ENCODE measurements at regions not wholly inside any gene's neighbourhood (a gene's known extent, or its start where the extent isn't known, plus 50 kb on each side); places are given as distances from the start of the nearest gene placed in this dataset.
"Not testable (repeated sequence)": the region's sequence is repeated elsewhere in the genome, so short reads cannot be mapped to it uniquely, and the experiment has no call there.

GRCh38 chr20:50331469-50332363 is 141.1 kb downstream of the CEBPB start:
- peak; percentile 11 for DNase-seq (ENCODE audit: low read depth)
- TF ChIP-seq CTCF (IDR thresholded peaks at IDR 0.05; ENCODE audit: control insufficient read depth, extremely low read depth, insufficient read depth) = no peak
- no peak overlapping the region for H3K4me3 ChIP-seq (ENCODE audit: low read depth, low read length)

- no peak for TF ChIP-seq CTCF (IDR thresholded peaks at IDR 0.05; ENCODE audit: control insufficient read depth, extremely low read depth, insufficient read depth)
- H3K4me3 ChIP-seq (ENCODE audit: low read depth, low read length) = no peak overlapping the region
- no peak for DNase-seq (ENCODE audit: low read depth)
These were observed 141.9 kb downstream of the CEBPB start for GRCh38 chr20:50332491-50332980.

- H3K4me3 ChIP-seq (ENCODE audit: low read depth, low read length) = no peak overlapping the region
- no peak for TF ChIP-seq CTCF (IDR thresholded peaks at IDR 0.05; ENCODE audit: control insufficient read depth, extremely low read depth, insufficient read depth)
- DNase-seq (ENCODE audit: low read depth) = no peak
These were observed 142.6 kb downstream of the CEBPB start for GRCh38 chr20:50333131-50333670.

GRCh38 chr20:50333812-50334211 is 143.2 kb downstream of the CEBPB start:
- no peak overlapping the region for H3K4me3 ChIP-seq (ENCODE audit: low read depth, low read length)
- DNase-seq (ENCODE audit: low read depth) = no peak
- no peak for TF ChIP-seq CTCF (IDR thresholded peaks at IDR 0.05; ENCODE audit: control insufficient read depth, extremely low read depth, insufficient read depth)

- not testable (repeated sequence) for DNase-seq (ENCODE audit: low read depth); H3K4me3 ChIP-seq (ENCODE audit: low read depth, low read length)
These were observed 143.9 kb downstream of the CEBPB start for GRCh38 chr20:50334512-50334911.

GRCh38 chr20:50335105-50335504 is 144.5 kb downstream of the CEBPB start:
- no peak for TF ChIP-seq CTCF (IDR thresholded peaks at IDR 0.05; ENCODE audit: control insufficient read depth, extremely low read depth, insufficient read depth)
- DNase-seq (ENCODE audit: low read depth) = peak; percentile 17
- H3K4me3 ChIP-seq (ENCODE audit: low read depth, low read length) = no peak overlapping the region

GRCh38 chr20:50335866-50336265 is 145.2 kb downstream of the CEBPB start:
- no peak for TF ChIP-seq CTCF (IDR thresholded peaks at IDR 0.05; ENCODE audit: control insufficient read depth, extremely low read depth, insufficient read depth)
- DNase-seq (ENCODE audit: low read depth) = no peak
- H3K4me3 ChIP-seq (ENCODE audit: low read depth, low read length) = no peak overlapping the region

Data from LNCaP clone FGC (cell line).